ENCODE measurements at regions not wholly inside any gene's neighbourhood (a gene's known extent, or its start where the extent isn't known, plus 50 kb on each side); places are given as distances from the start of the nearest gene placed in this dataset.

DNA sequence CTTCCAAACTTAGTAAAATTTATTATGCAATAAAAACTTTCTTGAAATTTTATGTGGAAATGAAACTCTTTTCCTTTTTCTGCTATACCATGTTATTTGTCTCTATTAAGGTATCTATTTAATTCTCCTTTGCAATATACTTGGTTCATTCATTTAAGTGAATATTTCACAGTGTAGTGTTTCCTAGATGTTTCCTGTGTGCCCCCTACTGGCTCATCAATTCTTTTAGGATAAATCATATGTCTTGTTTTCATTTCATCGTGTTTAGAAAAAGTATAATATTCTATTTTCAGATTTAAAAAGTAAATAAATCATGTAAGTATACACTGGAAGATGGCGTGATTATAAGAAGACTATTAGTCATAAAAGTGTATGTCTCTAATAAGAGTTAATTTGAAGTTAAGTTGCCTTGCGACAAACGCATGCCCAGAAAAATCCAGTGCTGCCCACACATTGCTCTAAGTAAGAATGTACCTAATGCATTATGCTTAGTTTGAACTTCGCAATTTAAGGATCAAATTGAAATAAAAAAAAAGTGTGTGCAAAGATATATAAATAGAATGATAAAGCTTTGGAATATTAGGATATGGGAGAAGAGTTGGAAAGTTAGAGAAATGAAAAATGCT, 525.4 kb downstream of the KCNJ3 start:
- DNase-seq = no peak

DNA sequence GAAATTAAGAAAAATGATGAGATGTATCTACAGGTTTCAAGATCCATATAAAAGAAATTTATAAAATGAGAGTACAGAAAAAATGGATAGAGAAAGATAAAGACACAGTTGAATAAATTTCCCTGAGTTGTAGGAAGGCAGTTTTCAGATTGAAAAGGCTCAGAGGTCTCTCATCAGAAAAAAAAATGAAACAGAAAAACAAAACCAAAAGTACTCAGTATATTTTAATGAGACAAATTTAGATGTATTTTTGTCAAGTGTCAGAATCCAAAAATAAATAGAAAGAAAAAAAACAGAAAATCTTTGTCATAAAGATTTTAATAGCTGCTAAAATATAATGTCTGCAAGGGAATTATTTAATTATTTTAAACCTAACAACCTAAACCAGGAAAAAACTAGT, 520.5 kb downstream of the KCNJ3 start:
- no peak for DNase-seq

DNA sequence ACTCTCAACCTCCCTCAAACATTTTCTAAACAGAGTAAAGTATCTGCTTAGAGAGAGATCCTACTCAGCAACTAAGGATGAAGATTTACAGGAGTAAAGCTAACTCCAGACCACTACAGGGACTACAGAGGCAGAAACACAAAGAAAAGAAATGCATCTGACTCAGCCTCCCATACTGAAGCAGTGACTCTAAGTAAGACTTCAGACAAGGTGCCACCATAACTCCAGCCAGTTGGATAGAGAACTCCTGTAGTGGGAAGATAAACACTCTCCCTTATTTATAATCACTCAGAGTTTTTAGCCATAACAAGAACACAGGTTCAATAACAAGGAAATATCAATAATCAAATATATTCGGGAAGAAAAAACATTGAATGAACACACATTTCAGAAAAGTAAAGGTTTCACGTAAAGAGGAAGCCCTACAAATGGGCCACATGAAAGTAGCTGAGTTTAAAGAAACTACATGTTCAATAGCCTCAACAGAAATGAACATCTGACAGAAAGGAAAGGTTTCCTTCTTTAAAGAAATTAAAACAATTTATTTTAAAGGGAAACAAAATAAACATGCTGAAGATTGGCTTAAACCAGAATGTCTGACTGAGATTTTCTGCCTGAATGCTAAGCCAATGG, 519.9 kb downstream of the KCNJ3 start:
- DNase-seq = no peak

DNA sequence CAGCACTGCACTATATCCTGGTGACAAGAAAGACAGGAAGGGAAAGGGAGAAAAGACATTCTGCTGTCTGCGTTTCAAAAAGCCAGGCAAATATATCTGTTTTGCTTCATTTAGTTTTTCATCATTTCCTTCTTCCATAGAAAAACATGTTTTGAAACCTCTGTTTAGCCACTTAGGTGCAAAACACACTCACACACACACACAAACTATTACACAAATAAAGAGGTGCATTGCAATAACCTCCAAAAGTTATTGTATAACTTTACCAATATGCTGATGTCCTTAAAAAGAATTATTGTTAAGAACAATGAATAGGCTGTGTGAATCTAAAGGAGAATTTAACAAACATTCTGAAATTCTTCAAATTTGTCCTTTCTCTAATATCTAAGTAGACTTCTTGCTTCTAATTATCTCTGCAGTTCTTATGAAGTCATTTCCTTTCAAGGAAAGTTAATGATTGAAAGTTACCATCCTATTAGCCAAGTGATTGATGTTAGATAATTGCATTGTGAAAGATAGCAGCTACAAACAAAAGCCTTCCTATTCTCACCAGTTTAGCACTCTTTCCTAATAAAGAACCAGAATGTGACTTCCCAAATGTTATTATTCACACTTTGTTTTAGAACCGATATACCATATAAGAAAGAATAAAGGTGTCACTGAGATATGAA, 516.7 kb downstream of the KCNJ3 start:
- DNase-seq = no peak

DNA sequence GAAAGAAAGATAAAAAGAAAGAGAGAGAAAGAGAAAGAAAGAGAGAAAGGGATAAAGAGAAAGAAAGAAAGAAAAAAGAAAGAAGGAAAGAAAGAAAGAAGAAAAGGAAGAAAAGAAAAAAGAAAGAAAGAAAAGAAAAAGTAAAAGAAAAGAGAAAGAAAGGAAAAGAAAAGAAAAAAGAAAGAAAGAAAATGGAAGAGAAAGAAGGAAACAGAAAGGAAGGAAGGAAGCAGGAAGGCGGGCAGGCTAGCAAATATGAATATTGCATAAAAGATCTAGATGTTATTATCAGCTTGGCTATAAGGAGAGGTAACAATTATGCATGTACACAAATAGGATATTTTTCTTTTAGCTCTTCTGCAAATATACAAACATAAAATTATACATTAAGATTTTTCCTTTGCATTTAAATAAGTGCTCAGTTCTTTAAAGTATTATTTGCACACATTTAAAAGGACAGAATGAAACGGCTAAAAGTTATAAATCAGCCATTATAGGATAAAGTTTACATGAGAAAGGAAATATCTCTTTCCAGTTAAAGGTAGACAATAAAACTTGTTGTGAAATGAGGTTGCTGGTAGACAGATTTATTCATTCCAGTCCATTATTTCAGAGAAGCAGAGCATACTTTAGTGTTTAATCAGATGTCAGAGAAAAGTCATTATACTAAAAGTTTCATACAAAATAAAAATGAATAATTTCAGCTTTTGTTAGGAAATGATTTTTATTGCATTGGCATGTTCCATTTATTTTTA, 511.4 kb downstream of the KCNJ3 start:
- no peak for DNase-seq

DNA sequence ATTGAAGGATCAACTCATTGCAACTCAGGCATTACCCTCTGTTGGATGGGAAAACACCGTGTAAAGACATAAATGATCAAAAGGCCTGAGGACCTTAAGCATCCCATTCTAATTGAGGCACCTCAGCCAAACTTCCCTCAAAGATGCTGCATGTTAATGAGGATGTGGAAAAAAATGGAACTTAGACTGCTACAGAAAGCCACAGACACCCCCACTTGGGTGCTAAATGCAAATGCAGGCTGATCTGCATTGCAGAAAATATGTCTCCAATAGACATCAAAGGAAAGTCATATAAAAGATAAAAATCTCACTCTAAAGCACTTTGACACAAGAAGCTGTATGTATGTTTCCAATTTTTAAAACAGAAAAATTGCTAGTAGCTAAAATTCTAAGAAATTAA, 504.7 kb downstream of the KCNJ3 start:
- no peak for DNase-seq

DNA sequence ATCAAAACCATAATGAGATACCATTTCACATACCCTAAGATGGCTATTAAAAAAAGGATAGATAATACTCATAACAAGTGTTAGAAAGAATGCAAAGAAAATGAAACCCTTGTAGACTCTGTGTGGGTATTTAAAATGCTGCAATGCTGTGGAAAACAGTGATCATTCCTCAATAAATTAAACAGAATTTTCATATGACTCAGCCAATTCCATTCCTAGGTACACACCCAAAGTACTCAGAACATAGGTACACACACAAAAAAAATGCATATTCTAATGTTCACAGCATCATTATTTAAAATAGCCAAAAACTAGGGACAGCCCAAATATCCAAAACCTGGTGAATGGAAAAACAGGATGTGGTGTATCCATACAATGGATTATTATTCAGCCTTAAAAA, 502.3 kb downstream of the KCNJ3 start:
- DNase-seq = no peak

DNA sequence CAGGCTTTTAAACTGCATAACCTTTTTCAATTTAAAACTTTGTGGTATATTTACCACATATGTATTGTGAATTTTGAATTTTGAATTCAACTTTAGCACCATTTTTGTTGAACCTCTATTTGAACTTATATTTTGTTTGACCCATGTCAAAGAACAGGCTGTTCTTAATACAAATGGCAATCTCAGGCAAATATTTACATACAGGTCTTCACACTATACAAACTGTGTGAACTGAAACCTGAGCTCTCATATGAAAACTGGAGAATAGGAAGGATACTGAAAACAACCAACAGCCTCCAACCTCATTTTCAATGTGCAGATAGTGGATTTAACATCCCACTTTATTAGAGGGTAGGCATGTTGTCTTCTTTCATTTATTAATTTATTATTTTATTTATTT, 491.8 kb downstream of the KCNJ3 start:
- no peak for DNase-seq

DNA sequence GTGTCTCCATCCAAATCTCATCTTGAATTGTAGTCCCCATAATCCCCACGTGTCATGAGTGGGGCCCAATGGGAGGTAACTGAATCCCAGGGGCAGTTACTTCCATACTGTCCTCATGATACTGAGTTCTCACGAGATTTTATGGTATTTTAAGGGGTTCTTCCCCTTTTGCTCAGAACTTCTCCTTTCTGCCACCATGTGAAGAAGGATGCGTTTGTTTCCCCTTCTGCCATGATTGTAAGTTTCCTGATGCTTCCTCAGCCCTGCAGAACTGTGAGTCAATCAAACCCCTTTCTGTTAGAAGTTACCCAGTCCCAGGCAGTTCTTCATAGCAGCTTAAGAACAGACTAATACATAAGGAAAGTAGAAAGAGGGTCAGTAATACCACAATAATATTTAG, 480.4 kb downstream of the KCNJ3 start:
- no peak for DNase-seq

DNA sequence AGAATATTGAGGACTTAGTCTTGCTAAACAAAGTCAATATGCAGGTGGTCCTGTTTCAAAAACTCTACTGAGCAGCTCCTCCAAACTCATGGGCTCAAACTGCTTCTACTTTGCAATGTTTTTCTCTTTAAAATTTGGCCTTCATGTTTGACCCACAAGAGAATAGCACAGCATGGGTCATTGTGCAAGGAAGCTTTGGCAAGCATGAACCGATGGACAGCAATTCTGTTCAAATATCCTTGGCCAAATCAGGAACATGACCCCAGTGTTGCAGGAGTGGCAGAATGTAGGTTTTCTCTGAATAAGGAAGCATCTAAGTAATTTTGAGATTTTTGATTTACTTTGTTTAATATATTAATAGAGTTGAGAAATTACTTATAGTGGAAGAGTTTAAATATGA, 477.9 kb downstream of the KCNJ3 start:
- DNase-seq = no peak

DNA sequence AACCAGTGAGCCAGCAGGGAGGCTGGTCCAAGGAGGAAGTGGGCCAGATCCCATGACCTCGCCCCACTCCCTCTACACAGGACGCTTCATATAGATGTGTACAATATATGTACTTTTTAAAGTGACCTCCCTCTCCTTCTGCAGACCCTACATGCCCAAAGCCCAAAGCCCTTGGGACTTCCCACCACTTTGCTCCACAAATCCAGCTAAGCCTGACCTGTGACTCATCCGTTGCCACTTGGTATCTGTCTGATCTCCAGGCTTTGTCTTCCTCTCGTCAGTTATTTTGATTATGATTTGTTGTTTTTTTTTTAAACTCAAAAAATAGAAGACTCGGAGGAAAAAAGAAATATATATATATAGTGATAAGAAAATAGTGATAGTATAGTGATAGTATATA, 470.8 kb downstream of the KCNJ3 start:
- DNase-seq = no peak

DNA sequence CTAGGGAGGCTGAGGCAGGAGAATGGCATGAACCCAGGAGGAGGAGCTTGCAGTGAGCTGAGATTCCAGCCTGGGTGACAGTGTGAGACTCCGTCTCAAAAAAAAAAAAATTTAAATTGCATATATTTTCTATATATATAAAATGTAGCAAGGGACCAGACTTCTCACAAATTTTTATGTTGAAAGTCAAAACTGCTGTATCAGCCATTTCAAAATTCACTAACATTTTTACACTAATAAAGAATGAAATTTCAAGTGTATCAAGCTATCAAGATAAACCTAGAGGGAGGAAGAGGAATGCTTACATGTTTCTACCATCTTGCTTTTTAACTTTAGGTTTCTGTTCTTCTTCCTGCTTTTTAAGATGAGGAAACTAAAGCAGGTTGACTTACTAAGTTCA, 464.0 kb downstream of the KCNJ3 start:
- no peak for DNase-seq

DNA sequence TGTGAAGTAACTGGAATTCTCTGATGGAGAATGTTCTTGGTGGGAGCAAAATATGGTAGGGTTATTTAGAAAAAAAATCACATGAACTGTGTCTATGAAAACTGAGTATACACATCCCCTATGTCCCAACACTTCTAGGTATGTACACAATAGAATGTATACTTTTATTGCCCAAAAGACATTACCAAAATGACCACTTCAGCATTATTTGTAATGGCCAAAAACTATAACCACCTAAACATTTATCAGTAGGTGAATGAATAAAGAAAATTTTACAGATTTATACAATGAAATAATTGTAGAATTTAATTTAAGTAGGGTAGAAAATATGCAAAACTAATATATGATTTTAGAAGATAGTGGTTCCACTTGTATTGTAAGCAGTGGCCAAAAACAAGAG, 462.8 kb downstream of the KCNJ3 start:
- no peak for DNase-seq

DNA sequence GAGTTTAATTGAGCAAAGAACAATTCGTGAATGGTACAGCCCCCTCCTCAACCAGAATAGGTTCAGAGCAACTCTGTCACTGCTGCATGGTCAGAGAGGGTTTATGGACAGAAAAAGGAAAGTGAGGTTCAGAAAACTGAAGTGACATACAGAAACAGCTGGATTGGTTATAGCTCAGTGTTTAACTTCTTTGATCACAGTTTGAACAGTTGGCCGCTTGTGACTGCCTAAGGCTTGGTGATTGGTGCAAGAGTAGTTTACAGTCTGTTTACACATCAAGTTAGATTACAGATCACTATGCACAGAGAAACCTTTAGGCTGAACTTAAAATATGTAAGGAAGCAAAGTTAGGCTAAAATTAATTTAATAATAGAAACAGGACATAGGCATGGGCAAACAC, 459.2 kb downstream of the KCNJ3 start:
- no peak for DNase-seq

DNA sequence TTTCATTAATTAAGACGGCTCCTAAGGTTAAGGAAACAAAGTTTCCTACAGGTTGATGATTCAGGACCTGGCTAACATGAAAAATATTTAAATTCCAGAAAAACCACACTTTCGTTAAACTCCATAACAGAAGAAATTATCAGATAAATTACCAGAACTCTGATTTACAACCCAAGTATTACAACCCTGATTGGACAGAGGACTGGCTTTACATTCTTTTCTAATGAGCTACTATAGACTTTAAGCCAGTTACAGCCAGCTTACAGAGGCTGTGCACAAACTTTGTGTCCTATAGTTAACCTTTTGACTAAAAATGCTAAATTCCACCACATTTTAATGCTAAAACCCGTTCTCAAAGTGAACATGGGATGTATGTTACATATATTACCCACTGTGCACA, 458.6 kb downstream of the KCNJ3 start:
- no peak for DNase-seq

DNA sequence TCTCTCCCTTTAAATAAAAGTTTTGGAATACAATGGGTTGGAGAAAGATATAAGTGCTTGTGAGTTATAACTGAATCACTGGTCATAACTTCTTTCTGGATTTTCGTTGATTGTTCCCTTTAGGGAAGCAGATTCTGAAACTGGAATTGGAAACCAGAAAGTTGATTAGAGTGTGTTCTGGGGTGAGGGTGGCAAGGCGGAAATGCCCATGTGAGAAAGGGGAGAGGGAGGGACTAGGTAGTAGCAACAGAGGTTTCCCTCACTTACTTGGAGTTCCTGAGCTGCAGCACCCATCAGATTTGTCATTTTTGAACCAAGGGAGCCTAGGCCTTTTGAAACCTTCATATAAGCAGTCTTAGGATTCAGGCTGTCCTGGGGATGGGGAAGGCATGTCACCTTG, 453.4 kb downstream of the KCNJ3 start:
- no peak for DNase-seq

DNA sequence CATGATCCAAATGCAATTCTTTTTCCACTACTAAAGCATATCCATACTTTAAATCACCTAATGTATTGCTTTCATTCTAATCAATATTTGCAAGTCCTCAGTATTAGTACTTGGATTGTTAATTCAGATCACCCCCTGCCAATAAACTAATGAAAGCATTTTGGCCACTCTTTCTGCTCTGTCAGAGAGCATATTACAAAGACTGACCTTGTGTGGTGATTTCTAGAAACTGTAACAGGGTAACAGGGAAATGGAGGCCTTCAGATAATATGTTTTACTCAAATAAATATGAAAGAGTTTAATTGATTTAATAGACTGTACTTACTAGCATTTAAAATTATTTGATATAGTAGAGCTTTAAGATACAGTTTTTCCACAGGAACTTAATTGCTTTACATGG, 453.0 kb downstream of the KCNJ3 start:
- no peak for DNase-seq

DNA sequence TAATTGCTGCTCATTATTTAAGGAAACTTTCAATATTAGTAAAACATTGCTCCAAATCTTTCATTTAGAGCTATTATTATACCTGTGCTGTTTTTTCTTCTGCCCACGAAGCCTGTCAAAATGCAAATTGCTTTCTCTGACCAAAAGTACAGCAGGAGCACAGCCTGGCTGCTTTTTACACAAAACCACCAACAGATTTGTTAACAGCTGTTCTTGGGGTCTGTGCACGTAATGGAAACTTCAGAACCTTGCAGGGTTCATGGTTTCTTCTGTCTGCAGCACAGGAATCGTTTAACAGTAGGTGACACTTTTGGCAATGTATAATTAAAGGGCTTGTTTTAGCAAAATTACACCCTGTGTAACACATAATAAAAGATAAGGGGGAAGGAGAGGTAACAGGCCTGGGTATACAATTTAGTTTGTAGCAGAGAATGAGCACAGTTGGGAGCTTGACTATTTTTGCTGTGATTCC, 447.3 kb downstream of the KCNJ3 start:
- no peak for DNase-seq

DNA sequence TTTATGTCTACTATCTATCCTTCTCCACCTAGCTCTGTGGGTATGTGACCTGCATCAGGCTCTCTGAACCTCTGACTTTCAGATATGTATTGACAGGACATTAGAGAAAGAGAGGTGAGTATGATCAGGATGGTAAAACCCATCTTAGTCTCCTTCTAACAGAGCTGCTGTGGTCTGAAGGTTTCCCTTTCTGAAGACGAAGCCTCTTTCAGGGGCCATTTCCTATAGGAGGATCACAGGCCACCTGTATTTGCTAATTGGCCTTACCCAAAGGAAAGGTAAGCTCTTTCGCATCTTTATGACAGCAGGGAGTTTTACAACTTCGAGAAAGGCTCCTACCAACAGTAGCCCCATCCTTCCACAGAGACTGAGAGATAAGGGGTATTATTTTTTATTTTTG, 442.9 kb downstream of the KCNJ3 start:
- no peak for DNase-seq

DNA sequence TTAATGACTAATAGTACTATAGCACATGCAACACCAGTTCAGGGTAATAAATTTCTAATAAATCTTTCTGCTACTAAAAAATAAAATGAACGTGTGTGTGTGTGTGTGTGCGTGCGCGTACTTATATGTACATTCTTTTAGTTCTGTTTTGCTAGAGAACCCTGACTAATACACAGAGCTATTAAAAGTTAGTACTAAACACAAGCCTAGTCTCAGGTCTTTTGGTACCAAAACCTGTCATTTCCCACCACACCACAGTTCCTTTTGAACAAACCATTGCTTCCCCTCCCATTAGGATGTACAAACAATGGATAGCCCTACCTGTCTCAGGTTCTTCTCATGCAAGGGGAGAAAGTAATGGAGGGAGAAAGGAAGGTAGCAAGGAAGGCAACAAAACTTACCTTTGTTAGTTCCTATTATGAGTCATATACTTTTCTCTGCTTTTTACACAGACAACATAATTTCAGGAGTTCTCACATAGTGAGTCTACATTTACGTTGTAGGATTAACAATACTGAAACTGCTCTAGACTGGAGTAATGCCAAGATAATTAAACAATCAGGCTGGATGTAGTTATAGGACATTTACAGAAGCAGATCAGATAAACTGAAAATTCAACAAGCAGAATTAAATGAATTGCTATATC, 427.2 kb downstream of the KCNJ3 start:
- DNase-seq = no peak

DNA sequence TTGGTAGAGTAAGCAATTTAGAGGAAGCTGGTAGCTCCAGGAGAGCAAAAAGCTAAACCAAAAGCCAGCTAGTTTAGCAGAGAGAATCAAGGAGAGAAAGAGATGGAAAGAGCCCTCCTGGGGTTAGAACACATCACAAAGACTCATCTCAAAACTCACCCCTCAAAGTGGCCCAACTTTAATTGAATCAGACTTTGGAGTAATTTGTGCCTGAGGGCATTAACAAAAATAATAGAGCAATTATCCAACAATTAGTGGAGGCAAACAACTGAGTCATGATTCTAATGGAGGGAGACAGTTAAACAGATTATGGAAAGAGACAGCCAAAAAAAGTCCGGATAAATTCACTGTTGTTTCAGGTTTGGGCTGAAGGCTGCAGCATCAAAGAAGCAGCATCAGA, 417.4 kb downstream of the KCNJ3 start:
- DNase-seq = no peak

DNA sequence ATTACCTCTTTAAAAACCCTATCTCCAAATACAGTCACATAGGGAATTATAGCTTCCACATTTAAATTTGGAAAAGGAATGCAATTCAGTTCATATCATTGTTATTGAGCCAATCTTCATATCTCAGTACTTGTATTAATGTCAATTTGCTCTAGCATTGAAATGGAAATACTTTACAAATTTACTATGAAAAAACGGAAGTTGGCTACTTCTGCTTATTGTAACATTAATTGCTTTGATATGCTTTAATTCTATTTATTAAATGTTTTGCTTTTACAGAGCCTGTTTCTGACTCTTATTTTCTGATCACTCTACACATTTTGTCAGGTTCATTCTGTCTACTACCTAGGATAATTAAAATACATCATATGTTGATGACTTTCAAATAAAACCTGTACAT, 412.6 kb downstream of the KCNJ3 start:
- DNase-seq = no peak

DNA sequence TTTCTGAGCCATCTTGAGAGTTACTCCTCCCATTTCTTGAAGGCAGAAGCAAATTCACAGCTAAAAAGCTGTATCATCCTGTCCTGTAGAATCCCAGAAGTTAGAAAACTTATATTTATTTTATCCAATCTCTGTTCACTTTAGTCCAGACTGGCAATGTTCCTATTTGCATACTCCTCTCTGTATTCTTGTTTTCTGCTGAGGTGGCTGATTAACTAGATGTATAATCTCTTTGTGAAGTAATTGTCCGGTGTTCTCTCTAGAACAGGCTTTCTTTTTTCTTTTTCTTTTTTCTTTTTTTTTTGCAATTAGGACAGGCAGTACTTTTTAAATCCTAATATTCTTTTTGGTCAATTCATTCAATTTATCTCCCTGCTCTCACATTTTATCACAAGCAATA, 411.0 kb downstream of the KCNJ3 start:
- DNase-seq = no peak
